GM23338 (cell line): ENCODE measurements at regions not wholly inside any gene's neighbourhood (a gene's known extent, or its start where the extent isn't known, plus 50 kb on each side); places are given as distances from the start of the nearest gene placed in this dataset.

Source experiments
- ATAC-seq: fragments of 200-7000 bp; cut with Tn5 transposase; 3 replicates; pipeline ENCODE4 v1.9.1; 2020
- DNase-seq: peaks from one replicate; pipeline ENCODE4 v3.0.0-alpha.2; 2015; ENCODE audit warnings: low spot score
- H2AFZ ChIP-seq: fragments of 200-600 bp; sonication (generic); 2 replicates; pipeline ENCODE4 v1.8.0; 2016; ENCODE audit warnings: antibody characterized with exemption, mild to moderate bottlenecking, moderate library complexity
- H3F3A ChIP-seq: fragments of 200-600 bp; sonication (generic); replicated peaks from 2 replicates; pipeline ENCODE4 v1.8.0; 2017; ENCODE audit warnings: antibody characterized with exemption, mixed run types, low read depth
- H3K27ac ChIP-seq: fragments of 200-600 bp; sonication (generic); 2 replicates; pipeline ENCODE4 v1.6.1; 2016; ENCODE audit warnings: low read depth
- H3K27me3 ChIP-seq: fragments of 200-600 bp; sonication (generic); 2 replicates; pipeline ENCODE4 v1.8.0; 2016; ENCODE audit warnings: mild to moderate bottlenecking, mixed run types, moderate library complexity; ENCODE audit not compliant: insufficient read depth
- H3K36me3 ChIP-seq: fragments of 200-600 bp; sonication (generic); 2 replicates; pipeline ENCODE4 v1.8.0; 2016; ENCODE audit warnings: mild to moderate bottlenecking; ENCODE audit not compliant: insufficient read depth
- H3K4me1 ChIP-seq: fragments of 200-600 bp; sonication (generic); 2 replicates; pipeline ENCODE4 v1.8.0; 2016; ENCODE audit warnings: mild to moderate bottlenecking, moderate library complexity; ENCODE audit not compliant: insufficient read depth
- H3K4me2 ChIP-seq: fragments of 200-600 bp; sonication (generic); 2 replicates; pipeline ENCODE4 v1.7.1; 2017; ENCODE audit warnings: mixed run types
- H3K4me3 ChIP-seq: fragments of 200-600 bp; sonication (generic); 2 replicates; pipeline ENCODE4 v1.6.1; 2016; ENCODE audit warnings: mixed run types
- H3K79me2 ChIP-seq: fragments of 200-600 bp; sonication (generic); replicated peaks from 2 replicates; pipeline ENCODE4 v1.8.0; 2017; ENCODE audit warnings: mild to moderate bottlenecking; ENCODE audit not compliant: insufficient read depth
- H3K9me2 ChIP-seq: fragments of 200-600 bp; sonication (generic); 2 replicates; pipeline ENCODE4 v1.8.0; 2017; ENCODE audit not compliant: insufficient read depth
- H4K20me1 ChIP-seq: fragments of 200-600 bp; sonication (generic); replicated peaks from 2 replicates; pipeline ENCODE4 v1.8.0; 2017; ENCODE audit warnings: mild to moderate bottlenecking; ENCODE audit not compliant: insufficient read depth
- H3K27ac Mint-ChIP-seq: 2 replicates; pipeline ENCODE4 v1.8.0; 2020; ENCODE audit warnings: inconsistent platforms, mild to moderate bottlenecking, moderate library complexity, mixed read lengths
- H3K27me3 Mint-ChIP-seq: 3 replicates; pipeline ENCODE4 v1.8.0; 2022; ENCODE audit warnings: low read depth, mild to moderate bottlenecking, moderate library complexity, mixed read lengths, inconsistent platforms; ENCODE audit not compliant: insufficient read depth, poor library complexity
- H3K36me3 Mint-ChIP-seq: 3 replicates; pipeline ENCODE4 v1.8.0; 2021; ENCODE audit warnings: low read depth, mild to moderate bottlenecking, inconsistent platforms, moderate library complexity, mixed read lengths
- H3K4me1 Mint-ChIP-seq: 3 replicates; pipeline ENCODE4 v1.8.0; 2020; ENCODE audit warnings: mild to moderate bottlenecking, inconsistent platforms, mixed read lengths
- H3K4me3 Mint-ChIP-seq: 3 replicates; pipeline ENCODE4 v1.8.0; 2021; ENCODE audit warnings: moderate library complexity, mild to moderate bottlenecking, inconsistent platforms, mixed read lengths
- H3K9me3 Mint-ChIP-seq: 3 replicates; pipeline ENCODE4 v1.8.0; 2020; ENCODE audit warnings: moderate library complexity, mild to moderate bottlenecking, inconsistent platforms, mixed read lengths
- CREB1 ChIP-seq: fragments of 250-450 bp; sonication (Bioruptor Pico); IDR thresholded peaks from 2 replicates; pipeline ENCODE4 v1.5.0; 2020; ENCODE audit warnings: low read depth, mild to moderate bottlenecking, moderate library complexity
- ETS1 ChIP-seq: IDR thresholded peaks from 2 replicates; pipeline ENCODE4 v1.6.1; 2016; ENCODE audit warnings: antibody characterized with exemption
- EZH2 ChIP-seq: fragments of 200-600 bp; sonication (generic); IDR thresholded peaks from one replicate; pipeline ENCODE4 v1.8.0; 2017; ENCODE audit warnings: antibody characterized with exemption, mild to moderate bottlenecking, low read depth; ENCODE audit not compliant: unreplicated experiment
- JUNB ChIP-seq: IDR thresholded peaks from one replicate; pipeline ENCODE4 v1.6.1; 2016; ENCODE audit warnings: antibody characterized with exemption; ENCODE audit not compliant: unreplicated experiment
- NANOG ChIP-seq: IDR thresholded peaks from 2 replicates; pipeline ENCODE4 v1.6.1; 2016; ENCODE audit warnings: antibody characterized with exemption, borderline replicate concordance
- STAT1 ChIP-seq: IDR thresholded peaks from one replicate; pipeline ENCODE4 v1.6.1; 2016; ENCODE audit warnings: antibody characterized with exemption; ENCODE audit not compliant: unreplicated experiment
- ZNF331 ChIP-seq: fragments of 250-450 bp; sonication (Bioruptor Pico); IDR thresholded peaks from 2 replicates; pipeline ENCODE4 v1.5.0; 2020; ENCODE audit warnings: low read depth, mild to moderate bottlenecking, moderate library complexity
- ZNF462 ChIP-seq: fragments of 250-450 bp; sonication (Bioruptor Pico); IDR thresholded peaks from 2 replicates; pipeline ENCODE4 v1.5.0; 2020; ENCODE audit warnings: mild to moderate bottlenecking, moderate library complexity
- TF ChIP-seq, protein P1 (sequence below), 2 experiments: fragments of 200-600 bp in 1 of 2; sonication (generic) in 1 of 2; conservative IDR thresholded peaks; 2 replicates each; pipeline versions ENCODE4 v1.5.1 to v1.6.1; 2016 to 2017; ENCODE audit warnings: antibody characterized with exemption in 2 of 2, low read depth in 2 of 2, mild to moderate bottlenecking in 2 of 2, moderate library complexity in 1 of 2
- TF ChIP-seq, protein P2 (sequence below): IDR thresholded peaks from one replicate; pipeline ENCODE4 v1.6.1; 2018; ENCODE audit warnings: antibody characterized with exemption; ENCODE audit not compliant: unreplicated experiment

GRCh38 chr5:135129307-135129706 is 95.3 kb upstream of the PITX1 start (continued):
- TF ChIP-seq, protein P1, sequence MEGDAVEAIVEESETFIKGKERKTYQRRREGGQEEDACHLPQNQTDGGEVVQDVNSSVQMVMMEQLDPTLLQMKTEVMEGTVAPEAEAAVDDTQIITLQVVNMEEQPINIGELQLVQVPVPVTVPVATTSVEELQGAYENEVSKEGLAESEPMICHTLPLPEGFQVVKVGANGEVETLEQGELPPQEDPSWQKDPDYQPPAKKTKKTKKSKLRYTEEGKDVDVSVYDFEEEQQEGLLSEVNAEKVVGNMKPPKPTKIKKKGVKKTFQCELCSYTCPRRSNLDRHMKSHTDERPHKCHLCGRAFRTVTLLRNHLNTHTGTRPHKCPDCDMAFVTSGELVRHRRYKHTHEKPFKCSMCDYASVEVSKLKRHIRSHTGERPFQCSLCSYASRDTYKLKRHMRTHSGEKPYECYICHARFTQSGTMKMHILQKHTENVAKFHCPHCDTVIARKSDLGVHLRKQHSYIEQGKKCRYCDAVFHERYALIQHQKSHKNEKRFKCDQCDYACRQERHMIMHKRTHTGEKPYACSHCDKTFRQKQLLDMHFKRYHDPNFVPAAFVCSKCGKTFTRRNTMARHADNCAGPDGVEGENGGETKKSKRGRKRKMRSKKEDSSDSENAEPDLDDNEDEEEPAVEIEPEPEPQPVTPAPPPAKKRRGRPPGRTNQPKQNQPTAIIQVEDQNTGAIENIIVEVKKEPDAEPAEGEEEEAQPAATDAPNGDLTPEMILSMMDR (conservative IDR thresholded peaks at IDR 0.05; ENCODE audit: low read depth in 2 of 2), result no peak
- TF ChIP-seq EZH2, result no peak
- TF ChIP-seq, protein P2, sequence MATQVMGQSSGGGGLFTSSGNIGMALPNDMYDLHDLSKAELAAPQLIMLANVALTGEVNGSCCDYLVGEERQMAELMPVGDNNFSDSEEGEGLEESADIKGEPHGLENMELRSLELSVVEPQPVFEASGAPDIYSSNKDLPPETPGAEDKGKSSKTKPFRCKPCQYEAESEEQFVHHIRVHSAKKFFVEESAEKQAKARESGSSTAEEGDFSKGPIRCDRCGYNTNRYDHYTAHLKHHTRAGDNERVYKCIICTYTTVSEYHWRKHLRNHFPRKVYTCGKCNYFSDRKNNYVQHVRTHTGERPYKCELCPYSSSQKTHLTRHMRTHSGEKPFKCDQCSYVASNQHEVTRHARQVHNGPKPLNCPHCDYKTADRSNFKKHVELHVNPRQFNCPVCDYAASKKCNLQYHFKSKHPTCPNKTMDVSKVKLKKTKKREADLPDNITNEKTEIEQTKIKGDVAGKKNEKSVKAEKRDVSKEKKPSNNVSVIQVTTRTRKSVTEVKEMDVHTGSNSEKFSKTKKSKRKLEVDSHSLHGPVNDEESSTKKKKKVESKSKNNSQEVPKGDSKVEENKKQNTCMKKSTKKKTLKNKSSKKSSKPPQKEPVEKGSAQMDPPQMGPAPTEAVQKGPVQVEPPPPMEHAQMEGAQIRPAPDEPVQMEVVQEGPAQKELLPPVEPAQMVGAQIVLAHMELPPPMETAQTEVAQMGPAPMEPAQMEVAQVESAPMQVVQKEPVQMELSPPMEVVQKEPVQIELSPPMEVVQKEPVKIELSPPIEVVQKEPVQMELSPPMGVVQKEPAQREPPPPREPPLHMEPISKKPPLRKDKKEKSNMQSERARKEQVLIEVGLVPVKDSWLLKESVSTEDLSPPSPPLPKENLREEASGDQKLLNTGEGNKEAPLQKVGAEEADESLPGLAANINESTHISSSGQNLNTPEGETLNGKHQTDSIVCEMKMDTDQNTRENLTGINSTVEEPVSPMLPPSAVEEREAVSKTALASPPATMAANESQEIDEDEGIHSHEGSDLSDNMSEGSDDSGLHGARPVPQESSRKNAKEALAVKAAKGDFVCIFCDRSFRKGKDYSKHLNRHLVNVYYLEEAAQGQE, result no peak
- TF ChIP-seq JUNB, result no peak
- TF ChIP-seq ZNF331, result no peak
- no peak for TF ChIP-seq STAT1

DNA sequence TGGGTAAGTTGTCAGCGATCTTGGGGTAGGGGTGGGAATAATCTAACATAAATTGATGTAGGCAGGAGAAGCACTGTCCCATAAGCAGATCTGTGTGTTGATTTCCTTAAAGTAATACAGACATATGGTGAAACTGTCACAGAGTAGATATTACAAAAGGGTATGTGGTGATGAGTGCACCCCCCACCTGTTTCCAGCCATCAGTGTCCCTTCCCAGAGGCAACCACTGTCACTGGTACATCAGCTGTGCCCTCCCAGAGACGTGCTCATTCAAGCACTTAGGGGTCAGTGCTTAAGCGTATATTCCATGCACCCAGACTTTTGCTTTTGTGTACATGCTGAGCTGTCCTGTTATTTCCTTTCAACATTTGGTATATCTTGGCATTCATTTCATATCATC is 94.3 kb upstream of the PITX1 start:
- H3K4me2 ChIP-seq, result no peak overlapping the region
- TF ChIP-seq CREB1 (CRISPR knock-in tag), result no peak
- TF ChIP-seq ZNF462, result no peak
- no peak for TF ChIP-seq STAT1
- TF ChIP-seq ZNF331, result no peak
- no peak for TF ChIP-seq JUNB
- TF ChIP-seq NANOG, result no peak
- TF ChIP-seq ETS1, result no peak
- H3K9me3 Mint-ChIP-seq, result no peaks in the 10 kb centered on the region

More for the DNA sequence above, 94.3 kb upstream of the PITX1 start:
- Histone ChIP-seq H2AFZ (no peak overlapping the region), H3K4me1 (no peaks in the 10 kb centered on the region), H3K36me3 (no peaks in the 10 kb centered on the region), H3K79me2 (no peaks in the 10 kb centered on the region), H3K9me2 (no peaks in the 10 kb centered on the region), H3K27ac (no peak overlapping the region), H3F3A (no peaks in the 10 kb centered on the region), H4K20me1 (no peaks in the 10 kb centered on the region), H3K27me3 (no peaks in the 10 kb centered on the region), H3K4me3 (no peak overlapping the region)
- Mint-ChIP-seq H3K27ac (no peak overlapping the region), H3K4me1 (no peaks in the 10 kb centered on the region), H3K4me3 (no peak overlapping the region), H3K27me3 (peaks cover 6% of the 10 kb centered on the region), H3K36me3 (no peaks in the 10 kb centered on the region)
- DNase-seq (no peak), ATAC-seq (no peak)
